Osteoblast (primary cell): ENCODE measurements at regions not wholly inside any gene's neighbourhood (a gene's known extent, or its start where the extent isn't known, plus 50 kb on each side); places are given as distances from the start of the nearest gene placed in this dataset.

Source experiments
- DNase-seq: peaks from one replicate; pipeline ENCODE4 v3.0.0; 2011; ENCODE audit warnings: low spot score, mixed read lengths; ENCODE audit not compliant: insufficient read length; ENCODE audit errors: missing footprints
- H2AFZ ChIP-seq: 2 replicates; pipeline ENCODE4 v1.6.0; 2011; ENCODE audit warnings: mild to moderate bottlenecking, low read length
- H3K27ac ChIP-seq: 2 replicates; pipeline ENCODE4 v1.5.1; 2011; ENCODE audit warnings: mild to moderate bottlenecking, low read depth, low read length, moderate library complexity
- H3K27me3 ChIP-seq: 2 replicates; pipeline ENCODE4 v1.6.0; 2012; ENCODE audit warnings: mild to moderate bottlenecking, control low read depth, inconsistent platforms, low read length, moderate library complexity; ENCODE audit not compliant: insufficient read depth
- H3K36me3 ChIP-seq: 2 replicates; pipeline ENCODE4 v1.5.1; 2011; ENCODE audit warnings: mild to moderate bottlenecking, low read length, control low read depth, moderate library complexity; ENCODE audit not compliant: insufficient read depth
- H3K4me1 ChIP-seq: 2 replicates; pipeline ENCODE4 v1.5.1; 2011; ENCODE audit warnings: mild to moderate bottlenecking, low read length, control low read depth, moderate library complexity; ENCODE audit not compliant: insufficient read depth
- H3K4me2 ChIP-seq: 2 replicates; pipeline ENCODE4 v1.6.0; 2011; ENCODE audit warnings: mild to moderate bottlenecking, low read length; ENCODE audit not compliant: insufficient read depth
- H3K4me3 ChIP-seq: fragments of 200-600 bp; sonication (generic); 3 replicates; pipeline ENCODE4 v1.5.1; 2012; ENCODE audit warnings: mild to moderate bottlenecking, low read length, inconsistent platforms; ENCODE audit not compliant: insufficient read depth
- H3K79me2 ChIP-seq: 2 replicates; pipeline ENCODE4 v1.6.0; 2012; ENCODE audit warnings: mild to moderate bottlenecking, low read length, control low read depth, inconsistent platforms; ENCODE audit not compliant: insufficient read depth
- H3K9me3 ChIP-seq: 2 replicates; pipeline ENCODE4 v1.5.1; 2011; ENCODE audit warnings: low read depth, low read length, control low read depth
- H4K20me1 ChIP-seq: 2 replicates; pipeline ENCODE4 v1.6.0; 2012; ENCODE audit warnings: mild to moderate bottlenecking, low read length, control low read depth; ENCODE audit not compliant: insufficient read depth
- TF ChIP-seq, protein P1 (sequence below): IDR thresholded peaks from 2 replicates; pipeline ENCODE4 v1.5.1; 2011; ENCODE audit warnings: mild to moderate bottlenecking, low read depth, low read length, moderate library complexity; ENCODE audit errors: extremely low read depth

- Histone ChIP-seq H3K36me3 (no peaks in the 10 kb centered on the region), H4K20me1 (no peaks in the 10 kb centered on the region), H3K27ac (no peak overlapping the region), H2AFZ (no peak overlapping the region), H3K79me2 (no peaks in the 10 kb centered on the region), H3K4me3 (no peak overlapping the region), H3K9me3 (no peaks in the 10 kb centered on the region), H3K27me3 (peaks cover 16% of the 10 kb centered on the region), H3K4me2 (no peak overlapping the region), H3K4me1 (peaks cover 7% of the 10 kb centered on the region)
- TF ChIP-seq, protein P1, sequence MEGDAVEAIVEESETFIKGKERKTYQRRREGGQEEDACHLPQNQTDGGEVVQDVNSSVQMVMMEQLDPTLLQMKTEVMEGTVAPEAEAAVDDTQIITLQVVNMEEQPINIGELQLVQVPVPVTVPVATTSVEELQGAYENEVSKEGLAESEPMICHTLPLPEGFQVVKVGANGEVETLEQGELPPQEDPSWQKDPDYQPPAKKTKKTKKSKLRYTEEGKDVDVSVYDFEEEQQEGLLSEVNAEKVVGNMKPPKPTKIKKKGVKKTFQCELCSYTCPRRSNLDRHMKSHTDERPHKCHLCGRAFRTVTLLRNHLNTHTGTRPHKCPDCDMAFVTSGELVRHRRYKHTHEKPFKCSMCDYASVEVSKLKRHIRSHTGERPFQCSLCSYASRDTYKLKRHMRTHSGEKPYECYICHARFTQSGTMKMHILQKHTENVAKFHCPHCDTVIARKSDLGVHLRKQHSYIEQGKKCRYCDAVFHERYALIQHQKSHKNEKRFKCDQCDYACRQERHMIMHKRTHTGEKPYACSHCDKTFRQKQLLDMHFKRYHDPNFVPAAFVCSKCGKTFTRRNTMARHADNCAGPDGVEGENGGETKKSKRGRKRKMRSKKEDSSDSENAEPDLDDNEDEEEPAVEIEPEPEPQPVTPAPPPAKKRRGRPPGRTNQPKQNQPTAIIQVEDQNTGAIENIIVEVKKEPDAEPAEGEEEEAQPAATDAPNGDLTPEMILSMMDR, result no peak
- DNase-seq, result no peak
These were observed 127.1 kb upstream of the TMEM164 start for GRCh38 chrX:109875831-109876230.

DNA sequence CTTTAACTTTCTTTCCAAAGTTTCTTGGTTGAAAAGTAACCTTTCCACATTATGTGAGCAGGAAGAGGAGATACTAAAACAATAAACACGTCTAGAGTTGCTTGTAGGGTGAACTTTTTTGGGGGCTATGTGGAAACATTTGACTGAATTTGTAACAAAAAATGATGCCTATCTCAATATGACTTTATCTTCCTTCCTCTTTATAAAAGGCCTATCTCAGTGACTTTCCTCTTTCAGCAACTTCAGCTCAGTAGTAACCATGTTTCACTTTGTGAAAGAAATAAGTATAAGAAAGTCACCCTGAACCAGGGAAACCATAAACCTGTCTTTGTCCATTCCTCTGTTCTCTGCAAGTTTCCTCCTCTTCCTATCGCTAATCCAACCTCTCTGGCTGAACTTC lies 124.7 kb upstream of the TMEM164 start:
- H3K27ac ChIP-seq, result no peak overlapping the region
- no peaks in the 10 kb centered on the region for H3K79me2 ChIP-seq
- H3K4me2 ChIP-seq, result no peak overlapping the region
- TF ChIP-seq, protein P1, result no peak
- H4K20me1 ChIP-seq, result no peaks in the 10 kb centered on the region
- no peaks in the 10 kb centered on the region for H3K36me3 ChIP-seq
- H3K27me3 ChIP-seq, result peaks cover 10% of the 10 kb centered on the region
- H2AFZ ChIP-seq, result no peak overlapping the region
- H3K9me3 ChIP-seq, result no peaks in the 10 kb centered on the region
- DNase-seq, result no peak
- no peak overlapping the region for H3K4me3 ChIP-seq
- H3K4me1 ChIP-seq, result peaks cover 7% of the 10 kb centered on the region

GRCh38 chrX:109879991-109880390 lies 122.9 kb upstream of the TMEM164 start:
- peaks cover 7% of the 10 kb centered on the region for H3K4me1 ChIP-seq
- no peaks in the 10 kb centered on the region for H4K20me1 ChIP-seq
- TF ChIP-seq, protein P1, result no peak
- H2AFZ ChIP-seq, result no peak overlapping the region
- H3K4me2 ChIP-seq, result no peak overlapping the region
- no peaks in the 10 kb centered on the region for H3K79me2 ChIP-seq
- DNase-seq, result peak; percentile 84
- no peaks in the 10 kb centered on the region for H3K9me3 ChIP-seq
- H3K36me3 ChIP-seq, result no peaks in the 10 kb centered on the region
- H3K4me3 ChIP-seq, result no peak overlapping the region
- no peak overlapping the region for H3K27ac ChIP-seq
- H3K27me3 ChIP-seq, result peaks cover 7% of the 10 kb centered on the region

DNA sequence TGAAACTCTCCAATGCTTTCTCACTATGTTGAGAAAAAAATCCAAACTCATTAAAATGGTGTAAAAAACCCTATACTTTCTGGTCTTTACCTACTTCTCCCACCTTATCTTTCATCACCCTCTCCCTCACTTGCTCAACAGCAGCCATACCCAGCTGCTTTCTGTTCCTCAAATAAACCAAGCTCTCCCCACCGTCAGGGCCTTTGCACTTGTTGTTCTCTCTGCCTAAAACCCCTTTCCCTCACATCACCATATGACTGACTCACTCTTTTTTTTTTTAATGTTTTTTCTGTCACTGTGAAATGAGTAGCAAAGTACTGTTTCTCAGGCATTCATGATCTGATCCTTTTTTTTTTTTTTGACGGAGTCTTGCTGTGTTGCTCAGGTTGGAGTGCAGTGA lies 122.3 kb upstream of the TMEM164 start:
- H3K27me3 ChIP-seq, result peaks cover 7% of the 10 kb centered on the region
- no peaks in the 10 kb centered on the region for H3K79me2 ChIP-seq
- no peaks in the 10 kb centered on the region for H3K36me3 ChIP-seq
- no peak overlapping the region for H3K4me3 ChIP-seq
- no peak overlapping the region for H3K27ac ChIP-seq
- TF ChIP-seq, protein P1, result no peak
- no peaks in the 10 kb centered on the region for H4K20me1 ChIP-seq
- peaks cover 7% of the 10 kb centered on the region for H3K4me1 ChIP-seq
- DNase-seq, result no peak
- no peaks in the 10 kb centered on the region for H3K9me3 ChIP-seq
- no peak overlapping the region for H2AFZ ChIP-seq
- no peak overlapping the region for H3K4me2 ChIP-seq
